Duodenal mucosa (tissue), 2 donors: ENCODE measurements at regions not wholly inside any gene's neighbourhood (a gene's known extent, or its start where the extent isn't known, plus 50 kb on each side); places are given as distances from the start of the nearest gene placed in this dataset.

Source experiments
- H3K27ac ChIP-seq: one replicate; pipeline ENCODE4 v1.7.0; 2013; ENCODE audit warnings: low read depth, low read length
- H3K27me3 ChIP-seq, 2 donors: one replicate each; pipeline ENCODE4 v1.7.0; 2013; ENCODE audit warnings: low read length in 2 of 2, control low read depth in 1 of 2; ENCODE audit not compliant: insufficient read depth in 2 of 2, control insufficient read depth in 1 of 2
- H3K36me3 ChIP-seq, 2 donors: one replicate each; pipeline ENCODE4 v1.7.0; 2013; ENCODE audit warnings: low read length in 2 of 2, control low read depth in 1 of 2; ENCODE audit not compliant: insufficient read depth in 2 of 2, control insufficient read depth in 1 of 2
- H3K4me1 ChIP-seq, 2 donors: one replicate each; pipeline ENCODE4 v1.7.0; 2013; ENCODE audit warnings: low read length in 2 of 2, control low read depth in 1 of 2; ENCODE audit not compliant: insufficient read depth in 2 of 2, control insufficient read depth in 1 of 2
- H3K4me3 ChIP-seq, 2 donors: one replicate each; pipeline ENCODE4 v1.7.0; 2013; ENCODE audit warnings: low read length in 2 of 2, low read depth in 1 of 2
- H3K9ac ChIP-seq, 2 donors: one replicate each; pipeline ENCODE4 v1.7.0; 2013; ENCODE audit warnings: low read length in 2 of 2, low read depth in 1 of 2
- H3K9me3 ChIP-seq, 2 donors: one replicate each; pipeline ENCODE4 v1.7.0; 2013; ENCODE audit warnings: low read length in 2 of 2, control low read depth in 1 of 2; ENCODE audit not compliant: control insufficient read depth in 1 of 2

- Histone ChIP-seq H3K4me1 (peaks cover 68 to 69% of the 10 kb centered on the region in 2 donors), H3K9me3 (no peaks in the 10 kb centered on the region), H3K27ac (no peak overlapping the region), H3K36me3 (no peaks in the 10 kb centered on the region), H3K27me3 (no peaks in the 10 kb centered on the region), H3K9ac (no peak overlapping the region), H3K4me3 (no peak overlapping the region)
Measured at GRCh38 chr1:58900396-58900795, 116.5 kb upstream of the JUN start.

GRCh38 chr1:58901008-58901407, 117.2 kb upstream of the JUN start:
- peaks cover 62 to 64% of the 10 kb centered on the region in 2 donors for H3K4me1 ChIP-seq
- H3K9me3 ChIP-seq, result no peaks in the 10 kb centered on the region
- H3K27me3 ChIP-seq, result no peaks in the 10 kb centered on the region
- no peak overlapping the region for H3K27ac ChIP-seq
- H3K4me3 ChIP-seq, result no peak overlapping the region
- H3K36me3 ChIP-seq, result no peaks in the 10 kb centered on the region
- H3K9ac ChIP-seq, result no peak overlapping the region

- no peaks in the 10 kb centered on the region for H3K36me3 ChIP-seq
- H3K9ac ChIP-seq, result peak overlapping the region; percentile 66 to 73
- H3K27ac ChIP-seq, result peak overlapping the region; percentile 79
- peaks cover 44 to 45% of the 10 kb centered on the region in 2 donors for H3K4me1 ChIP-seq
- H3K9me3 ChIP-seq, result no peaks in the 10 kb centered on the region
- H3K27me3 ChIP-seq, result no peaks in the 10 kb centered on the region
- H3K4me3 ChIP-seq, result peak overlapping the region; percentile 52 to 80
Measured at GRCh38 chr1:58902830-58903513, 119.1 kb upstream of the JUN start.

GRCh38 chr1:58903514-58904298, 119.9 kb upstream of the JUN start:
- Histone ChIP-seq H3K9ac (peak overlapping the region; percentile 66 to 76), H3K4me1 (peaks cover 40 to 44% of the 10 kb centered on the region in 2 donors), H3K27me3 (no peaks in the 10 kb centered on the region), H3K4me3 (peak overlapping the region; percentile 52 to 80), H3K36me3 (no peaks in the 10 kb centered on the region), H3K27ac (peak overlapping the region; percentile 79), H3K9me3 (no peaks in the 10 kb centered on the region)

GRCh38 chr1:58904299-58905125, 120.7 kb upstream of the JUN start:
- no peaks in the 10 kb centered on the region for H3K9me3 ChIP-seq
- no peaks in the 10 kb centered on the region for H3K27me3 ChIP-seq
- peak overlapping the region; percentile 66 to 76 for H3K9ac ChIP-seq
- peaks cover 35 to 36% of the 10 kb centered on the region in 2 donors for H3K4me1 ChIP-seq
- H3K36me3 ChIP-seq, result no peaks in the 10 kb centered on the region
- H3K4me3 ChIP-seq, result peak overlapping the region; percentile 52 to 67
- H3K27ac ChIP-seq, result peak overlapping the region; percentile 79

- Histone ChIP-seq H3K4me3 (no peak overlapping the region), H3K27ac (no peak overlapping the region), H3K36me3 (no peaks in the 10 kb centered on the region), H3K27me3 (no peaks in the 10 kb centered on the region), H3K9me3 (no peaks in the 10 kb centered on the region), H3K9ac (no peak overlapping the region), H3K4me1 (peaks cover 30 to 32% of the 10 kb centered on the region in 2 donors)
Measured at GRCh38 chr1:58905126-58905490, 121.3 kb upstream of the JUN start.

- Histone ChIP-seq H3K9ac (no peak overlapping the region), H3K27me3 (no peaks in the 10 kb centered on the region), H3K36me3 (no peaks in the 10 kb centered on the region), H3K27ac (no peak overlapping the region), H3K9me3 (no peaks in the 10 kb centered on the region), H3K4me3 (no peak overlapping the region), H3K4me1 (peaks cover 26 to 29% of the 10 kb centered on the region in 2 donors)
Measured at GRCh38 chr1:58905628-58906221, 121.9 kb upstream of the JUN start.

- no peaks in the 10 kb centered on the region for H3K27me3 ChIP-seq
- H3K9ac ChIP-seq, result no peak overlapping the region
- no peaks in the 10 kb centered on the region for H3K36me3 ChIP-seq
- no peaks in the 10 kb centered on the region for H3K9me3 ChIP-seq
- no peak overlapping the region for H3K4me3 ChIP-seq
- no peak overlapping the region for H3K27ac ChIP-seq
- H3K4me1 ChIP-seq, result peaks cover 36 to 40% of the 10 kb centered on the region in 2 donors
Measured at GRCh38 chr1:58907398-58907797, 123.6 kb upstream of the JUN start.

GRCh38 chr1:58908561-58909560, 125.0 kb upstream of the JUN start:
- Histone ChIP-seq H3K9ac (peak overlapping the region in 1 of 2 donors; percentile 3), H3K27ac (no peak overlapping the region), H3K4me1 (peaks cover 31% of the 10 kb centered on the region in 2 donors), H3K9me3 (no peaks in the 10 kb centered on the region), H3K27me3 (no peaks in the 10 kb centered on the region), H3K4me3 (no peak overlapping the region), H3K36me3 (no peaks in the 10 kb centered on the region)
